NCI-H460 (cell line): ENCODE measurements at regions not wholly inside any gene's neighbourhood (a gene's known extent, or its start where the extent isn't known, plus 50 kb on each side); places are given as distances from the start of the nearest gene placed in this dataset.
"Not testable (repeated sequence)": the region's sequence is repeated elsewhere in the genome, so short reads cannot be mapped to it uniquely, and the experiment has no call there.

Experiments
- DNase-seq: peaks from one replicate; pipeline ENCODE4 v3.0.0-alpha.2; 2016; ENCODE audit warnings: low read depth; ENCODE audit errors: extremely low read depth

DNA sequence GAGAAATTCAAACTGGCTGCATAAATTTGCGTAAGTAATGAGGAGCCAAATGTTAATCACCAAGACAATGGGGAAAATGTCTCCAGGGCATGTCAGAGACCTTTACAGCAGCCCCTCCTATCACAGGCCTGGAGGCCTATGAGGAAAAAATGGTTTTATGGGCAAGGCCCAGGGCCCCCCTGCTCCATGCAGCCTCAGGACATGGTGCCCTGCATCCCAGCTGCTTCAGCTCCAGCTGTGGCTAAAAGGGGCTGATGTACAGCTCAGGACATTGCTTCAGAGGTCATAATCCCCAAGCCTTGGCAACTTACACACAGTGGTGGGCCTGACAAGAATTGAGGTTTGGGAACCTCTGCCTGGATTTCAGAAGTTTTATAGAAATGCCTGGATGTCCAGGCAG, 126.2 kb upstream of the TGFBR2 start:
- DNase-seq: not testable (repeated sequence)

- DNase-seq: no peak
Measured at GRCh38 chr3:30480587-30480986, 125.8 kb upstream of the TGFBR2 start.

GRCh38 chr3:30481241-30481640, 125.2 kb upstream of the TGFBR2 start:
- no peak for DNase-seq

GRCh38 chr3:30484229-30484628, 122.2 kb upstream of the TGFBR2 start:
- not testable (repeated sequence) for DNase-seq

DNA sequence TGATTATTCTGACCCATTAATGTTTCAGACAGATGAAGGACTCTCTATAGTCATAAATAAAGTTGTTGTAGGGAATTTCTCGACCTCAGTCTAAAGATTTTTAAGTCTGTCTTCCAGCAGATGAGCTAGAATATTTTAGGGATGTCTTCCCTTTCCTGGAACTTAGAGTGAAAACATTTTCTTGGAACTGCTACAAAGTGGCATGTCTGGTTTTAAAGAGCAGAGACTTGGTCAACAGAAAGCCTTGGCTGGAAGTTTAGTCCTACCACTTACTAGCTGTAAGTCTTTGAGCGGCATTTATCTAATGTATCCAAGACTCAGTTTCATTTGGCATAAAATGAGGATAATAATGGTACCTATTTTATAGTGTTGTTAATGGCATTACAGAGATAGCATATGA, 120.0 kb upstream of the TGFBR2 start:
- no peak for DNase-seq

DNA sequence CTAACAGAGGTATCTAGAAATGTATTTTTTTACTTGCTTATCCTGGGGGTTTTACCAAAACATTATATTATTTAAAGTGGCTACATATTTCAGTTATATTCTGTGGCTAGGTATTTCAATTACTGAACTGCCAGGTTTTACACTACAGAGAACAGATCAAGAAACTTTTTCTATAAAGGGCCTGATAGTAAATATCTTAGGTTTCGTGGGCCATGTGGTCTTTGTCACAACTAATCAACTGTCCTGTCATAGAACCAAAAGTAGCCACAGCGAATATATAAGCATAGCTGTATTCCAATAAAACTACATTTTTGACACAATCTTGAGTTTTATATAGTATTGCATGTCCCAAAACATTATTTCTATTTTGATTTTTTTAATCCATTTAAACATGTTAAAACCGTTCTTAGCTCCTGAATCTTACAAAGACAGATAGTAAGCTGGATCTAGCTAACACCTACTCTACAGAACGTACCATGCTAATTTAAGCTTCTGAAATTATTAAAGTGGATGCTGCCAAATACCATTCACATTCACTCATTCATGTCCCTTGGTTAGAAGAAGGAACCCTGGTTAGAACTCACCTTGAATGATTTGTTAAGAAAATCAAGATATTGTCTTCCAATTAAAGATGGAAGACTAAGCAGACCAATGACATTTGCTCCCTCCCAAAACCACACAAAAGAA, 118.2 kb upstream of the TGFBR2 start:
- DNase-seq: no peak

DNA sequence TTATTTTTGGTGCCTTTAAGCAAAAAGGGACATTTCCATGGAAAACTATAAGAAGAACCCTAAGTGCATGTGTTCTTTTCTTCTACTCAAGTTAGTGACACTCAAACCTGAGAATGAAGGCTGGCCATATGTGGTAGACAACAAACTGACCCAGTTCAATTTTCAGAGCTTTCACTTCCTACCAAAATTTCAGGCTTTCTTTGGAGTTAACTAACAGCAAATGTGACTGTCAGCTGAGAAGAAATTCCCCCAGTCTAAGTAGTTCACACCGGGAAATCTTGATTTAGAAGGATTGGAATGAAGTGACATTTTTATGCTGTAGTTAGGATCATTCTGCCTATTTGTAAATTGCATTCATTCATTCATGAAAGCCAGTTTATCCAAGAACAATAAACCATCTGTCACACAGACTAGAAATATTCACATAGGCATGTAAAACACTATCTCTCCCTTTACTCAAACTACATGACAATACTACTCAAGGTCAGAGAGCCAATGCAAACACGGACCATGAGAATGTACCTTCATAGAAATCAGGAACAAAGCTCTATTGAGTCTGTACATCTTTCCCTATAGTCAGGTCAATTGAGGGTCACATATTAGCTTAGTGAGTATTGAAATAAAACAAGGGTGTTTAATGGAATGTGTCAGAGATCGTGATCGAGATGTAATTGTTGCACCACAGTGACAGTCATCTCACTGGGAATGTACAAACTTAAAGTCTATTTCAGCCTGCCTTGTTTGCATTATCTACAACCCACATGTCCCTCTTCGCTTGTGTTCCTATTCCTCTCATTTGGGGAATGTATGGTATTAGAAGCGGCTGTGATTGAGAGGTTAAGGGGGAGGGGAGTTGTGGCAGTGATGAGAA, 113.8 kb upstream of the TGFBR2 start:
- DNase-seq: peak; percentile 9

GRCh38 chr3:30493911-30494311, 112.5 kb upstream of the TGFBR2 start:
- no peak for DNase-seq

- no peak for DNase-seq
Measured at GRCh38 chr3:30495172-30496065, 111.0 kb upstream of the TGFBR2 start.

DNA sequence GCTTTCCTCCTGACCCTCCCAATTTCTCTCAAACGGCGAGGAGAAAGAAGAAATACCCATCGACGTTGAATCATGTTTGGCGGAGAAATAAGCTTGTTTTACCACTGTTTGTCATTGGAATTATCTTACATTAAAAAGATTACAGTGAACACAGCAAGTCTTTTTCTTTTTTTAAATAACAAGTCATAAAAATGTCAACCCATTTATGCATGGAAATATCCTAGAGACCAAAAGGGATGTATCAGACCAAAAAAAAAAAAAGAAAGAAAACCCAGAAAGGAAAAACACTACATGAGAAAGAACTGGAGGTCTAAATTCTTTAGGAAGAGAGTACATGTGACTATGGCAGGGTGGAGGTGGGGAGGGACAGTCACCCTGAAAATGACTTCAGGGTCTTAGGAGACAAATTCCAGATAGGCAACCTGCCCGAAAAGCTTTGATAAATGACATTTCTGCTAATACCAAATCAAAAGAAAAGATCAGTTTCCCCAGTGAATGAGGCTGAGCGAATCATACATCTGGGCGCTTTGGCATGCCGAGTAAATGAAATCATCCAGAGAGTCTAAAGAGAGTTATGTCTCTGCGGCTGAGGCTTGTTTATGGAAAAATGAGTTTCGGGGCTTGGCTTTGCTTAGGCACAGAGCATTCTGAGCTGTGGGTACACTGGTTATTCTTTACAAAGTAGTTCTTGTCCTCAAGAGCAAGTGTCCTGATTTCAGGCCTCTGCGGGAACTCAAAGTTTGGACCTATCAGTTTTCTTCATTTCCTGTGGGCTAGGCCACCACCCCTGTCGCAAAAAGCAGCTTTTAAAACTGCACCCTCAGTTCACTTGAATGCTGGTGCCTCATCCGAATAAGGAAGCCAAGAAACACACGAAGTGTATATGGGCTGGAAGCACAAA, 110.1 kb upstream of the TGFBR2 start:
- no peak for DNase-seq

DNA sequence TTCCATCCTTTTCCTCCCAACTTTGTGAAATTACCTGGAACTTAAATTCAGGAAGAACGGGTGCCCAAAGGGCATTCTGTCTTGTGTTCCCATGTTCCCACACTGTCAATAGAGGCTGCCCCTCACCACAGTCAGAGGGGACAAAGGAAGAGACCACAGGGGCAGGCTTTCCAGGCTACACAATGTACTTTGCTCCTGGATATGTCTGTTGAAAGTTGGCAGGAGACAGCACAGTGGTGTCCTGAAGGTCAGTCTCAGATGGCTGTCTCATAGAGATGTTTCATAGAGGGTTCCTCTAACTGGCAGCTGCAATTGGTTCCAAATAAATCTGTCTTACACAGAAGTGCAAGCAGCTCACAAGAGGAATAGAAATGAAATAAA, 107.8 kb upstream of the TGFBR2 start:
- DNase-seq: no peak

DNA sequence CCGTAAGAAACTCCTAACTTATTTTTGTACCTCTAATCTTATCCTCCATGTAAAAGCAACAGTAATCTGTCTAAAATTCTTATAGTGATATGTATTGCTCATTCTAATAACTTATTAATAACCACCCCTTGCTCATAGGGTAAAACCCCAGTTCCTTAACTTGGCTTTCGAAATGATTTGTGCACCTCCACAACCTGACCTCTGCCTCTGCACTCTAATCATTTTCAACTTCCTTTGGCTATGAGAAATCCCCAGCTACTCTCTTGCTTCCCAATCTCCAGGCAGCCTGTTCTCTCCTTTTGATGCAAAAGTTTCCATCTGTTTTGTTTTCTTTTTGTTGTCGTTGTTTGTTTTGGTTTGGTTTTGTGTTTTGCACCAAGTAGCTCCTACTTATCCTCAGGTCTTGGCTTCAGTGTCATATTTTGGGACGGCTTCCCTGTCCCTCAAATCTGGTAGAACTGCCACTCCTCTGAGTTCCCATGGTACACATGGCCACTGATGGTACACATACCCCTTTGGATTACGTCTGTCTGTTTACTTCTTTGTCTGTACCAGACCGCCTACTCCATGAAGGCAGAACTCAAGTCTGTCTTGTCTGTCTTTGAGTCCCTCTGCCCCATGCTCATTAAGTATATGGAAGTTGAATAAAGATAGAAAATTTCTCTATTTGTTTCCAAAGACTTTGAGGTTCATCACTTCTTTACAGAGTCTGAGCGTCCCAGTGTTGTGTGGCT, 105.6 kb upstream of the TGFBR2 start:
- DNase-seq: no peak

DNA sequence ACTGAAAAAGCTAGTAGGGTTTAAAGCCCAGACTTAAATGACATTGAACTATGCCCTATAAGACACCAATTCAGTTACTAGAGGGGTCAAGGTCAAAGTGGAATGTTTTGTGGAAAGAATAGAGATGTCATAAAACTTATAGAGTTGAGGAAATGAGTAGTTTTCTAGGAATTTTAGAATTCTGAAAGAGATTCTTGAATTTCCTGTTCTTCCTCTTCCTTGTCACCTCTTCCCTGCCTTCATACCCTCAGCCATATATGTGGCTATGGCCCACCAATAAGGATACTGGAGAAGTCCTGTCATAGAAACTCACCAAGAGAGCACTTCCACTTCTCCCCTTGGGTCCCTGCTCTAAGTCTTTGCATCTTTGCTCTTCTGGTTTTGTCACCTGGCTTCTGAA, 104.9 kb upstream of the TGFBR2 start:
- DNase-seq: no peak

- no peak for DNase-seq
Measured at GRCh38 chr3:30502051-30502741, 104.2 kb upstream of the TGFBR2 start.

- no peak for DNase-seq
Measured at GRCh38 chr3:30502742-30503073, 103.7 kb upstream of the TGFBR2 start.

- no peak for DNase-seq
Measured at GRCh38 chr3:30503446-30503845, 103.0 kb upstream of the TGFBR2 start.

DNA sequence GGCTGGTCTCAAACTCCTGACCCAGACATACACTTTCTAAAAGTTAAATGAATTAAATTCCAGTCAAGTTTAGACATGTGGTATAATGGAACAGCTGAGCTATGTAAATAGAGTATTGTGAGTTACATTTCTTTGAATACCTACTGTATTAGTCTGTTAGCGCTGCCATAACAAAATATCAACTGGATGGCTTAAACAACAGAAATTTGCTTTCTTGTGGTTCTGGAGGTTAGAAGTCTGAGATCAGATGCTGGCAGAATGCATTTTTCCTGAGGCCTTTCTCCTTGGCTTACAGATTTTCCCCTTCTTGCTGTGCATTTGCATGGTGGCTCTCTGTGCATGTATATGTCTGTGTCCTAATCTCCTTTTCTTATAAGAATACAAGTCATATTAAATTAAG, 101.5 kb upstream of the TGFBR2 start:
- no peak for DNase-seq

DNA sequence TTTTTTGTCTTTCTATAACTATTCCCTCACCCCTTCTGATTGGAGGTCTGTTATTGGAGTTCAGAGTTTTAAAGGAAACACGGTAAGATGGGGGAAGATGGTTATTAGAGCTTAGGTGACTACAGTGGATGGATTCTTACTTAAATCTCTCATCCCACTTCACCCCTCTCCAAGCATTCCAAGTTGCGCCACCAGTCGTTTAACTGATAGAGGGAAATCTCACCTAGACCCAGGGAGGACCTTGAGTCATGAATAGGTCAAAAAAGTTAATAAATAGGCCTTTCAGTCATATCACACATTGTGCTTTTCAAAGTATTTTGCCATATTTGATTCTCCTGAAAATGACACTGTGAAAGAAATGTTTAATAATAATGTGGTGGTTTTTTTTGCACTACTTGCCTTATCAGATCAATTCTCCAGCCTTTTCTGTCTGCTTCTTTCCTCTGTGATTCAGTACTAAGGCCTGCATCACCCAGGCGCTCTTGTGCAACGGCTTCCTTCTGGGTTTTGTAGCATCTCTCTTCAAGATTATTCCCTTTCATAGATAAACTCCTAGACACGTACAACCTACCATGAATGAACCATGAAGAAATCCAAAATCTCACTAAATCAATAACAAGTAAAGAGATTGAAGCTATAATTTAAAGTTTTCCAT, 100.4 kb upstream of the TGFBR2 start:
- no peak for DNase-seq

DNA sequence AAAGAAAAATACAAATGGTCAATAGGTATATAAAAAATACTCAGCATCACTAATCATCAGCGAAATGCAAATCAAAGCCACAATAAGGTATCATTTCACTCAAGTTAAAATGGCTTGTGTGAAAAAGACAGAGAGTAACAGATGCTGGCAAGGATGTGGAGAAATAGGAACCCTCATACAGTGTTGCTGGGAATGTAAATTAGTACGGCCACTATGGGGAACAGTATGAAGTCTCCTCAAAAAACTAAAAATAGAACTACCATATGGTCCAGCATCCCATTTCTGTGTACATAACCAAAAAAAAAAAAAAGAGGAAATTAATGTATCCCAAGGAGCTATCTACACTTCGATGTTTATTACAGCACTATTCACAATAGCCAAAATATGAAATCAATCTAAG, 98.1 kb upstream of the TGFBR2 start:
- DNase-seq: no peak
